K562 (cell line): ENCODE measurements at regions not wholly inside any gene's neighbourhood (a gene's known extent, or its start where the extent isn't known, plus 50 kb on each side); places are given as distances from the start of the nearest gene placed in this dataset.

ENCODE experiments used
- ADNP ChIP-seq: fragments of 200-800 bp; sonication (Bioruptor generic); IDR thresholded peaks from 2 replicates; pipeline ENCODE4 v1.6.1; 2016; ENCODE audit warnings: missing genetic modification characterization, missing compliant biosample characterization
- ARHGAP35 ChIP-seq: fragments of 450-650 bp; IDR thresholded peaks from 2 replicates; pipeline ENCODE4 v1.6.1; 2018; ENCODE audit not compliant: partially characterized antibody
- BRD4 ChIP-seq: fragments of 200-600 bp; sonication (generic); IDR thresholded peaks from 2 replicates; pipeline ENCODE4 v1.6.1; 2017; ENCODE audit warnings: inconsistent platforms
- CBFA2T3 ChIP-seq: fragments of 450-650 bp; IDR thresholded peaks from 2 replicates; pipeline ENCODE4 v1.6.1; 2017
- CREM ChIP-seq: IDR thresholded peaks from 2 replicates; pipeline ENCODE4 v1.6.1; 2014; ENCODE audit warnings: antibody characterized with exemption, low read depth
- FUS ChIP-seq: fragments of 200-400 bp; formaldehyde crosslinking; optimal IDR thresholded peaks from 2 replicates; pipeline ENCODE3; 2017; ENCODE audit warnings: low read depth, low read length
- KAT2B ChIP-seq: IDR thresholded peaks from one replicate; pipeline ENCODE4 v1.6.1; 2012; ENCODE audit warnings: low read depth, mild to moderate bottlenecking, control low read depth, inconsistent platforms, low read length, moderate library complexity
- MCM3 ChIP-seq: fragments of 450-650 bp; IDR thresholded peaks from 2 replicates; pipeline ENCODE4 v1.6.1; 2016
- MXD1 ChIP-seq: fragments of 250-450 bp; sonication (Bioruptor Pico); IDR thresholded peaks from 2 replicates; pipeline ENCODE4 v1.8.0; 2021; ENCODE audit warnings: borderline replicate concordance, mild to moderate bottlenecking, moderate library complexity; ENCODE audit not compliant: poor library complexity, severe bottlenecking
- POLR2AphosphoS2 ChIP-seq: IDR thresholded peaks from 2 replicates; pipeline ENCODE4 v1.6.1; 2012; ENCODE audit warnings: low read length, improper control_type of control experiment
- RBM17 ChIP-seq: fragments of 200-400 bp; formaldehyde crosslinking; IDR thresholded peaks from 2 replicates; pipeline ENCODE4 v1.6.1; 2017; ENCODE audit warnings: low read depth, mild to moderate bottlenecking, low read length, borderline replicate concordance
- SNAPC5 ChIP-seq: fragments of 250-450 bp; sonication (Bioruptor Pico); IDR thresholded peaks from 2 replicates; pipeline ENCODE4 v1.8.0; 2021; ENCODE audit warnings: moderate library complexity, mild to moderate bottlenecking, inconsistent platforms
- SP1 ChIP-seq: sonication (generic); formaldehyde crosslinking; IDR thresholded peaks from 2 replicates; pipeline ENCODE4 v1.8.1; 2022; ENCODE audit warnings: mild to moderate bottlenecking, missing genetic modification reagents
- ZNF224 ChIP-seq: sonication (generic); formaldehyde crosslinking; IDR thresholded peaks from 2 replicates; pipeline ENCODE4 v1.8.0; 2022; ENCODE audit warnings: mild to moderate bottlenecking, missing genetic modification reagents
- ZNF551 ChIP-seq: fragments of 250-450 bp; sonication (Bioruptor Pico); IDR thresholded peaks from 2 replicates; pipeline ENCODE4 v1.5.0; 2021; ENCODE audit warnings: mild to moderate bottlenecking, moderate library complexity

DNA sequence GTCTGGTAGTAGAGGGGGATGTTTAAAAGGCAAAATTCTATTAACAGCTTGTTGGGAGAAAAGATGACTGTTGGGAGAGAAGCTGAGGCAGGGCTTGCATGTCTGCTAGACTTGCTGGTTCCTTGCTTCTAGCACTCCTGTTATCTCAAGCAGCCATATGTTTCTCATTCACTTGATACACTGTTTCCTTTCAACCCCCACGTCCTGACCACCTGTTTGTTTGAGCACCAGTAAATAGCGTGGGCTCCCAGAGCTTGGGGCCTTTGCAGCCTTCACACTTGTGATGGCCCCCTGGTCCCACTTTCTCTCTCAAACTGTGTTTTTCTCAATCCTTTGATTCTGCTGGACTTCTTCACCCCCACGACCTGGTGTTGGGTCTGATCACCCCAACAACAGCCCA, 111.7 kb upstream of the TMEM161B start (continued):
- TF ChIP-seq ARHGAP35 (no peak), ZNF224 (CRISPR knock-in tag) (no peak), FUS (no peak), CBFA2T3 (peak; percentile 74), ZNF551 (CRISPR knock-in tag) (no peak), CREM (no peak), RBM17 (no peak), SP1 (no peak), SNAPC5 (CRISPR knock-in tag) (no peak), POLR2AphosphoS2 (no peak), MCM3 (no peak), BRD4 (no peak), KAT2B (no peak), MXD1 (no peak), ADNP (tag) (no peak)
